Bronchial epithelial cell (primary cell): ENCODE measurements at regions not wholly inside any gene's neighbourhood (a gene's known extent, or its start where the extent isn't known, plus 50 kb on each side); places are given as distances from the start of the nearest gene placed in this dataset.

Experiments
- DNase-seq: peaks from one replicate; pipeline ENCODE4 v3.0.0-alpha.2; 2010; ENCODE audit warnings: low read depth
- FAIRE-seq: peaks from 2 replicates; lab custom pipeline; 2011; peaks lifted over from hg19 to GRCh38; lab: Jason Lieb, UNC
- H3K27me3 ChIP-seq: 2 replicates; pipeline ENCODE4 v1.5.1; 2011; ENCODE audit warnings: low read length; ENCODE audit not compliant: control insufficient read depth, insufficient read depth
- H3K36me3 ChIP-seq: 2 replicates; pipeline ENCODE4 v1.5.1; 2011; ENCODE audit warnings: low read length; ENCODE audit not compliant: control insufficient read depth, insufficient read depth
- H3K4me3 ChIP-seq: 2 replicates; pipeline ENCODE4 v1.5.1; 2011; ENCODE audit warnings: mild to moderate bottlenecking, low read depth, low read length, control low read depth
- CTCF ChIP-seq: IDR thresholded peaks from 2 replicates; pipeline ENCODE4 v1.5.1; 2011; ENCODE audit warnings: mild to moderate bottlenecking, moderate library complexity, low read length, control low read depth, inconsistent platforms; ENCODE audit not compliant: insufficient read depth, severe bottlenecking

- no peak for FAIRE-seq
- TF ChIP-seq CTCF, result no peak
- no peaks in the 10 kb centered on the region for H3K27me3 ChIP-seq
- peak; percentile 30 for DNase-seq
- no peak overlapping the region for H3K4me3 ChIP-seq
- no peaks in the 10 kb centered on the region for H3K36me3 ChIP-seq
Observed at GRCh38 chr1:227395426-227396028, 77.2 kb upstream of the CDC42BPA start.

- no peak for FAIRE-seq
- DNase-seq, result no peak
Observed at GRCh38 chr1:227392984-227393764, 74.9 kb upstream of the CDC42BPA start.

GRCh38 chr1:227391879-227392278, 73.6 kb upstream of the CDC42BPA start:
- TF ChIP-seq CTCF, result no peak
- no peak for DNase-seq
- Histone ChIP-seq H3K4me3 (no peak overlapping the region), H3K27me3 (no peaks in the 10 kb centered on the region), H3K36me3 (no peaks in the 10 kb centered on the region)
- no peak for FAIRE-seq

More at GRCh38 chr1:227392984-227393764, 74.9 kb upstream of the CDC42BPA start:
- H3K4me3 ChIP-seq, result no peak overlapping the region
- no peaks in the 10 kb centered on the region for H3K36me3 ChIP-seq
- no peak for TF ChIP-seq CTCF
- no peaks in the 10 kb centered on the region for H3K27me3 ChIP-seq

- Histone ChIP-seq H3K27me3 (no peaks in the 10 kb centered on the region), H3K4me3 (no peak overlapping the region), H3K36me3 (no peaks in the 10 kb centered on the region)
- FAIRE-seq (no peak), DNase-seq (no peak)
- no peak for TF ChIP-seq CTCF
Observed at GRCh38 chr1:227391211-227391610, 72.9 kb upstream of the CDC42BPA start.

GRCh38 chr1:227390525-227390924, 72.2 kb upstream of the CDC42BPA start:
- H3K27me3 ChIP-seq, result no peaks in the 10 kb centered on the region
- no peak for DNase-seq
- no peak for FAIRE-seq

More at GRCh38 chr1:227390525-227390924, 72.2 kb upstream of the CDC42BPA start:
- TF ChIP-seq CTCF, result no peak
- H3K4me3 ChIP-seq, result no peak overlapping the region
- H3K36me3 ChIP-seq, result no peaks in the 10 kb centered on the region
